Endothelial cell of umbilical vein (primary cell): ENCODE measurements at regions not wholly inside any gene's neighbourhood (a gene's known extent, or its start where the extent isn't known, plus 50 kb on each side); places are given as distances from the start of the nearest gene placed in this dataset.

Experiments
- BruUV-seq: library from RNA; stranded (reverse); fragments of 400-500 nt; replicated peaks from 2 replicates; lab custom pipeline; 2021; lab: Mats Ljungman, UMichigan
- CTCF ChIA-PET: fragments of 300-600, 350-600 bp; sonication (Branson Sonifier 250); formaldehyde crosslinking; loops from one replicate; lab custom pipeline; 2021; ENCODE audit warnings: antibody characterized with exemption, inconsistent platforms; lab: Charles Lee
- POLR2A ChIA-PET: fragments of 300-600, 350-600 bp; sonication (Branson Sonifier 250); formaldehyde crosslinking; loops from one replicate; lab custom pipeline; 2021; ENCODE audit warnings: antibody characterized with exemption, inconsistent platforms; lab: Charles Lee
- DNase-seq: peaks from one replicate; pipeline ENCODE4 v3.0.0-alpha.2; 2011; ENCODE audit warnings: low read depth, low spot score
- FAIRE-seq: peaks from 2 replicates; lab custom pipeline; 2011; peaks lifted over from hg19 to GRCh38; lab: Jason Lieb, UNC
- H2AFZ ChIP-seq: 2 replicates; pipeline ENCODE4 v1.6.0; 2012; ENCODE audit warnings: low read depth, low read length, control low read depth, inconsistent platforms
- H3K27ac ChIP-seq: 2 replicates; pipeline ENCODE4 v1.5.1; 2011; ENCODE audit warnings: low read depth, mild to moderate bottlenecking, control low read depth, low read length, moderate library complexity; ENCODE audit not compliant: insufficient read depth
- H3K27me3 ChIP-seq, 2 experiments: 2 replicates each; pipeline versions ENCODE4 v1.6.0 to v1.6.1; 2011; ENCODE audit warnings: low read length in 2 of 2, mixed read lengths in 1 of 2; ENCODE audit not compliant: control insufficient read depth in 2 of 2, insufficient read depth in 2 of 2
- H3K36me3 ChIP-seq, 2 experiments: 2 replicates in 1 of 2; 3 replicates in 1 of 2; pipeline ENCODE4 v1.5.1; 2011; ENCODE audit warnings: low read length in 2 of 2, mild to moderate bottlenecking in 1 of 2, moderate library complexity in 1 of 2; ENCODE audit not compliant: control insufficient read depth in 2 of 2, insufficient read depth in 2 of 2; ENCODE audit errors: extremely low read depth in 1 of 2
- H3K4me1 ChIP-seq: 3 replicates; pipeline ENCODE4 v1.5.1; 2011; ENCODE audit warnings: mild to moderate bottlenecking, low read length; ENCODE audit not compliant: control insufficient read depth, insufficient read depth; ENCODE audit errors: extremely low read depth
- H3K4me2 ChIP-seq: 2 replicates; pipeline ENCODE4 v1.6.1; 2011; ENCODE audit warnings: low read length, control low read depth, mixed read lengths; ENCODE audit not compliant: insufficient read depth
- H3K4me3 ChIP-seq, 3 experiments: fragments of 200-600 bp in 1 of 3; sonication (generic), shearing (Covaris generic) in 1 of 3; replicated peaks in 1 of 3; 2 replicates each; pipeline ENCODE4 v1.5.1; 2011 to 2016; ENCODE audit warnings: control low read depth in 3 of 3, low read length in 3 of 3, mild to moderate bottlenecking in 2 of 3, inconsistent platforms in 1 of 3, low read depth in 1 of 3, moderate library complexity in 1 of 3; ENCODE audit not compliant: insufficient read depth in 1 of 3
- H3K79me2 ChIP-seq: 2 replicates; pipeline ENCODE4 v1.6.0; 2012; ENCODE audit warnings: low read length, inconsistent platforms; ENCODE audit not compliant: control insufficient read depth, insufficient read depth
- H3K9ac ChIP-seq: replicated peaks from 2 replicates; pipeline ENCODE3; 2011; ENCODE audit warnings: low read length, control low read depth; ENCODE audit not compliant: insufficient read depth; ENCODE audit errors: extremely low read depth
- H3K9me1 ChIP-seq: replicated peaks from 3 replicates; pipeline ENCODE4 v1.6.0; 2011; ENCODE audit warnings: mild to moderate bottlenecking, low read length; ENCODE audit not compliant: control insufficient read depth, insufficient read depth; ENCODE audit errors: extremely low read depth
- H3K9me3 ChIP-seq: replicated peaks from 2 replicates; pipeline ENCODE4 v1.5.1; 2012; ENCODE audit warnings: low read length, inconsistent platforms; ENCODE audit not compliant: control insufficient read depth, insufficient read depth
- H4K20me1 ChIP-seq: replicated peaks from 2 replicates; pipeline ENCODE3; 2011; ENCODE audit warnings: mild to moderate bottlenecking, low read length; ENCODE audit not compliant: control insufficient read depth, insufficient read depth; ENCODE audit errors: extremely low read depth
- CTCF ChIP-seq, 2 donors: IDR thresholded peaks; 1 replicate in 1 of 2; 2 replicates in 1 of 2; pipeline ENCODE4 v1.5.1; 2011; ENCODE audit warnings: low read length in 2 of 2, mild to moderate bottlenecking in 2 of 2, moderate library complexity in 2 of 2, control low read depth in 1 of 2, inconsistent platforms in 1 of 2, low read depth in 1 of 2; ENCODE audit not compliant: insufficient read depth in 1 of 2; ENCODE audit errors: extremely low read depth in 1 of 2
- EZH2 ChIP-seq: IDR thresholded peaks from 2 replicates; pipeline ENCODE4 v1.6.1; 2012; ENCODE audit warnings: borderline replicate concordance, low read depth, mild to moderate bottlenecking, moderate library complexity, low read length, inconsistent platforms; ENCODE audit not compliant: severe bottlenecking
- FOS ChIP-seq: IDR thresholded peaks from 2 replicates; pipeline ENCODE4 v1.6.1; 2011; ENCODE audit warnings: mild to moderate bottlenecking, low read length, moderate library complexity, borderline replicate concordance; ENCODE audit not compliant: insufficient read depth
- GATA2 ChIP-seq: IDR thresholded peaks from 2 replicates; pipeline ENCODE4 v1.7.0; 2011; ENCODE audit warnings: low read depth, mild to moderate bottlenecking, moderate library complexity, mixed read lengths, low read length; ENCODE audit not compliant: insufficient read length, insufficient read depth
- JUN ChIP-seq: IDR thresholded peaks from 2 replicates; pipeline ENCODE4 v1.6.1; 2011; ENCODE audit warnings: borderline replicate concordance, low read depth; ENCODE audit not compliant: insufficient read length, insufficient read depth
- MAX ChIP-seq: IDR thresholded peaks from 2 replicates; pipeline ENCODE4 v1.6.1; 2011; ENCODE audit not compliant: insufficient read depth, insufficient read length
- MYC ChIP-seq: IDR thresholded peaks from one replicate; pipeline ENCODE4 v1.6.1; 2011; ENCODE audit warnings: mild to moderate bottlenecking, low read depth, low read length
- POLR2A ChIP-seq: IDR thresholded peaks from 2 replicates; pipeline ENCODE4 v1.6.1; 2012; ENCODE audit warnings: low read depth, mild to moderate bottlenecking, control low read depth, low read length
- POLR2AphosphoS5 ChIP-seq: IDR thresholded peaks from 2 replicates; pipeline ENCODE4 v1.6.1; 2012; ENCODE audit warnings: low read depth, mild to moderate bottlenecking, control low read depth, low read length, moderate library complexity; ENCODE audit not compliant: insufficient read depth
- dilution Hi-C: fragments of 300-500 bp; cut with MboI; formaldehyde crosslinking; loops from one replicate; pipeline ENCODE4 v1.15.0; 2019; ENCODE audit warnings: low sequenced_read_pairs; ENCODE audit not compliant: extremely low pct_ligation_motif_present
- intact Hi-C: fragments of 100-400 bp; cut with micrococcal nuclease; formaldehyde crosslinking; loops from one replicate; pipeline ENCODE4 v1.10.0; 2022

- dilution Hi-C loops (no loop called here), intact Hi-C loops (no loop called here)
- Histone ChIP-seq H4K20me1 (no peaks in the 10 kb centered on the region), H3K4me2 (no peak overlapping the region), H3K4me1 (no peaks in the 10 kb centered on the region), H3K27me3 (no peaks in the 10 kb centered on the region), H3K36me3 (no peaks in the 10 kb centered on the region), H3K9ac (no peak overlapping the region), H3K79me2 (no peaks in the 10 kb centered on the region), H3K4me3 (no peak overlapping the region), H2AFZ (no peak overlapping the region), H3K9me3 (peaks cover 5% of the 10 kb centered on the region), H3K27ac (no peak overlapping the region), H3K9me1 (no peaks in the 10 kb centered on the region)
- POLR2A ChIA-PET = no interaction called here
- BruUV-seq = no TSS peak
- CTCF ChIA-PET = no interaction called here
- no peak for DNase-seq
- FAIRE-seq = no peak
- TF ChIP-seq JUN (no peak), MAX (no peak), EZH2 (no peak), POLR2A (no peak), POLR2AphosphoS5 (no peak), MYC (no peak), GATA2 (no peak), FOS (no peak), CTCF (IDR thresholded peaks at IDR 0.05; ENCODE audit: extremely low read depth in 1 of 2, insufficient read depth in 1 of 2, low read depth in 1 of 2, low read length in 2 of 2) (no peak)
Observed at GRCh38 chr10:2714597-2714996, 352.8 kb upstream of the PFKP start.
